Progenitor cell of endocrine pancreas (in vitro differentiated cells): ENCODE measurements at regions not wholly inside any gene's neighbourhood (a gene's known extent, or its start where the extent isn't known, plus 50 kb on each side); places are given as distances from the start of the nearest gene placed in this dataset.

Experiments used
- DNase-seq: peaks from one replicate; pipeline ENCODE4 v3.0.0; 2021; ENCODE audit warnings: low spot score; ENCODE audit not compliant: unreplicated experiment
- H3K27ac Mint-ChIP-seq: 2 replicates; pipeline ENCODE4 v1.8.0; 2021; ENCODE audit warnings: mild to moderate bottlenecking, moderate library complexity, mixed read lengths
- H3K27me3 Mint-ChIP-seq: 2 replicates; pipeline ENCODE4 v1.8.0; 2021; ENCODE audit warnings: mixed read lengths
- H3K36me3 Mint-ChIP-seq: 2 replicates; pipeline ENCODE4 v1.8.0; 2022; ENCODE audit warnings: mixed read lengths; ENCODE audit not compliant: insufficient read depth
- H3K4me1 Mint-ChIP-seq: 2 replicates; pipeline ENCODE4 v1.8.0; 2021; ENCODE audit warnings: low read depth, mixed read lengths
- H3K4me3 Mint-ChIP-seq: 2 replicates; pipeline ENCODE4 v1.8.0; 2021; ENCODE audit warnings: low read depth, mild to moderate bottlenecking, moderate library complexity, mixed read lengths
- H3K9me3 Mint-ChIP-seq: 2 replicates; pipeline ENCODE4 v1.8.0; 2021; ENCODE audit warnings: low read depth, mixed read lengths
- CTCF ChIP-seq: fragments of 200-600 bp; sonication (generic); IDR thresholded peaks from one replicate; pipeline ENCODE4 v1.5.0; 2021; ENCODE audit warnings: antibody characterized with exemption, mild to moderate bottlenecking; ENCODE audit not compliant: unreplicated experiment

GRCh38 chr1:75984781-75985180 is 52.6 kb upstream of the ASB17 start:
- H3K36me3 Mint-ChIP-seq, result peaks cover 1% of the 10 kb centered on the region
- H3K4me1 Mint-ChIP-seq, result no peaks in the 10 kb centered on the region
- H3K27ac Mint-ChIP-seq, result no peak overlapping the region
- DNase-seq, result no peak
- TF ChIP-seq CTCF, result no peak
- peaks cover 13% of the 10 kb centered on the region for H3K9me3 Mint-ChIP-seq
- no peak overlapping the region for H3K4me3 Mint-ChIP-seq
- no peaks in the 10 kb centered on the region for H3K27me3 Mint-ChIP-seq

- Mint-ChIP-seq H3K4me3 (no peak overlapping the region), H3K9me3 (peaks cover 13% of the 10 kb centered on the region), H3K4me1 (no peaks in the 10 kb centered on the region), H3K36me3 (peaks cover 1% of the 10 kb centered on the region), H3K27me3 (no peaks in the 10 kb centered on the region), H3K27ac (no peak overlapping the region)
- no peak for TF ChIP-seq CTCF
- DNase-seq, result no peak
Measured at GRCh38 chr1:75985827-75986226, 53.6 kb upstream of the ASB17 start.

- Mint-ChIP-seq H3K4me1 (no peaks in the 10 kb centered on the region), H3K9me3 (peaks cover 13% of the 10 kb centered on the region), H3K36me3 (peaks cover 1% of the 10 kb centered on the region), H3K4me3 (no peak overlapping the region), H3K27ac (no peak overlapping the region), H3K27me3 (no peaks in the 10 kb centered on the region)
- TF ChIP-seq CTCF, result no peak
- DNase-seq, result no peak
Measured at GRCh38 chr1:75986478-75986877, 54.3 kb upstream of the ASB17 start.

- Mint-ChIP-seq H3K4me3 (no peak overlapping the region), H3K27ac (no peak overlapping the region), H3K9me3 (peaks cover 9% of the 10 kb centered on the region), H3K4me1 (no peaks in the 10 kb centered on the region), H3K27me3 (peaks cover 4% of the 10 kb centered on the region), H3K36me3 (no peaks in the 10 kb centered on the region)
- DNase-seq, result no peak
- TF ChIP-seq CTCF, result no peak
Measured at GRCh38 chr1:75989121-75989520, 56.9 kb upstream of the ASB17 start.

- no peaks in the 10 kb centered on the region for H3K4me1 Mint-ChIP-seq
- no peaks in the 10 kb centered on the region for H3K9me3 Mint-ChIP-seq
- H3K36me3 Mint-ChIP-seq, result no peaks in the 10 kb centered on the region
- H3K27ac Mint-ChIP-seq, result no peak overlapping the region
- no peak overlapping the region for H3K4me3 Mint-ChIP-seq
- peaks cover 4% of the 10 kb centered on the region for H3K27me3 Mint-ChIP-seq
- no peak for TF ChIP-seq CTCF
- DNase-seq, result no peak
Measured at GRCh38 chr1:75990686-75991085, 58.5 kb upstream of the ASB17 start.
